PC-3 (cell line): ENCODE measurements at regions not wholly inside any gene's neighbourhood (a gene's known extent, or its start where the extent isn't known, plus 50 kb on each side); places are given as distances from the start of the nearest gene placed in this dataset.
"Not testable (repeated sequence)": the region's sequence is repeated elsewhere in the genome, so short reads cannot be mapped to it uniquely, and the experiment has no call there.

Source experiments
- ATAC-seq: fragments of 200-7000 bp; cut with Tn5 transposase; 2 replicates; pipeline ENCODE4 v1.9.1; 2020; ENCODE audit warnings: mild to moderate bottlenecking, moderate library complexity
- BruUV-seq: library from RNA; stranded (reverse); fragments of 400-500 nt; replicated peaks from 2 replicates; lab custom pipeline; 2021; lab: Mats Ljungman, UMichigan
- CTCF ChIA-PET: fragments of 300-600 bp; sonication (Branson Sonifier 250); formaldehyde crosslinking; loops from one replicate; lab custom pipeline; 2022; ENCODE audit warnings: antibody characterized with exemption; lab: Charles Lee
- POLR2A ChIA-PET: fragments of 300-600 bp; sonication (Branson Sonifier 250); formaldehyde crosslinking; loops from one replicate; lab custom pipeline; 2022; ENCODE audit warnings: antibody characterized with exemption; ENCODE audit not compliant: unreplicated experiment; lab: Charles Lee
- DNase-seq: peaks from one replicate; pipeline ENCODE4 v3.0.0-alpha.2; 2015
- H2AFZ ChIP-seq: fragments of 300-600 bp; sonication (generic); 2 replicates; pipeline ENCODE4 v1.6.0; 2016; ENCODE audit warnings: antibody characterized with exemption, low read length
- H3F3A ChIP-seq: fragments of 300-600 bp; sonication (generic); one replicate; pipeline ENCODE4 v1.6.0; 2017; ENCODE audit warnings: antibody characterized with exemption, low read length, control low read depth, mild to moderate bottlenecking; ENCODE audit not compliant: unreplicated experiment
- H3K27ac ChIP-seq: fragments of 300-600 bp; sonication (generic); 2 replicates; pipeline ENCODE4 v1.5.1; 2016; ENCODE audit warnings: mild to moderate bottlenecking, low read length
- H3K27me3 ChIP-seq: fragments of 300-600 bp; sonication (generic); 2 replicates; pipeline ENCODE4 v1.6.1; 2016; ENCODE audit warnings: low read length, mixed read lengths
- H3K36me3 ChIP-seq: fragments of 300-600 bp; sonication (generic); 2 replicates; pipeline ENCODE4 v1.6.1; 2016; ENCODE audit warnings: low read depth, mixed run types, low read length, mixed read lengths
- H3K4me1 ChIP-seq: fragments of 300-600 bp; sonication (generic); 2 replicates; pipeline ENCODE4 v1.5.1; 2016; ENCODE audit warnings: low read length; ENCODE audit not compliant: insufficient read depth
- H3K4me2 ChIP-seq: fragments of 300-600 bp; sonication (generic); 2 replicates; pipeline ENCODE4 v1.6.0; 2016; ENCODE audit warnings: low read length
- H3K4me3 ChIP-seq: fragments of 300-600 bp; sonication (generic); 2 replicates; pipeline ENCODE4 v1.5.1; 2016; ENCODE audit warnings: mild to moderate bottlenecking, low read length, mixed read lengths
- H3K79me2 ChIP-seq: fragments of 300-600 bp; sonication (generic); 2 replicates; pipeline ENCODE4 v1.6.1; 2017; ENCODE audit warnings: low read length, mixed read lengths
- H3K9ac ChIP-seq: fragments of 300-600 bp; sonication (generic); 2 replicates; pipeline ENCODE4 v1.6.0; 2016; ENCODE audit warnings: mild to moderate bottlenecking, low read length
- H3K9me2 ChIP-seq: fragments of 300-600 bp; sonication (generic); replicated peaks from 2 replicates; pipeline ENCODE4 v1.6.1; 2016; ENCODE audit warnings: mixed run types, low read length, mixed read lengths
- H3K9me3 ChIP-seq: fragments of 300-600 bp; sonication (generic); 2 replicates; pipeline ENCODE4 v1.6.1; 2016; ENCODE audit warnings: low read length, mixed read lengths
- H4K20me1 ChIP-seq: fragments of 300-600 bp; sonication (generic); 2 replicates; pipeline ENCODE4 v1.6.1; 2016; ENCODE audit warnings: low read length, mixed read lengths
- EZH2 ChIP-seq: fragments of 300-600 bp; sonication (generic); IDR thresholded peaks from one replicate; pipeline ENCODE4 v1.6.1; 2017; ENCODE audit warnings: antibody characterized with exemption, mild to moderate bottlenecking, low read length; ENCODE audit not compliant: unreplicated experiment
- EZH2phosphoT487 ChIP-seq: fragments of 300-600 bp; sonication (generic); IDR thresholded peaks from 2 replicates; pipeline ENCODE4 v1.6.1; 2018; ENCODE audit warnings: mild to moderate bottlenecking, antibody characterized with exemption, low read length, borderline replicate concordance
- intact Hi-C: fragments of 100-400 bp; cut with micrococcal nuclease; formaldehyde crosslinking; loops from 2 replicates; pipeline ENCODE4 v1.9.0; 2023
- TF ChIP-seq, protein P1 (sequence below): fragments of 300-600 bp; sonication (generic); conservative IDR thresholded peaks from 2 replicates; pipeline ENCODE4 v1.5.1; 2017; ENCODE audit warnings: antibody characterized with exemption, low read depth, mild to moderate bottlenecking, low read length

- BruUV-seq: no TSS peak
- H3K27ac ChIP-seq: no peak overlapping the region
- H3K9me3 ChIP-seq: no peaks in the 10 kb centered on the region
- H3K79me2 ChIP-seq: no peaks in the 10 kb centered on the region
- H3K27me3 ChIP-seq: no peaks in the 10 kb centered on the region
- no peak overlapping the region for H3K9ac ChIP-seq
- H2AFZ ChIP-seq: no peak overlapping the region
- H3K36me3 ChIP-seq: no peaks in the 10 kb centered on the region
- ATAC-seq (no peak), DNase-seq (no peak)
- no peaks in the 10 kb centered on the region for H3F3A ChIP-seq
- H4K20me1 ChIP-seq: no peaks in the 10 kb centered on the region
- H3K4me3 ChIP-seq: no peak overlapping the region
- intact Hi-C loops: no loop called here
- H3K4me1 ChIP-seq: no peaks in the 10 kb centered on the region
- CTCF ChIA-PET: no interaction called here
- POLR2A ChIA-PET: no interaction called here
- no peak overlapping the region for H3K4me2 ChIP-seq
- no peak for TF ChIP-seq EZH2
- TF ChIP-seq EZH2phosphoT487: no peak
- TF ChIP-seq, protein P1, sequence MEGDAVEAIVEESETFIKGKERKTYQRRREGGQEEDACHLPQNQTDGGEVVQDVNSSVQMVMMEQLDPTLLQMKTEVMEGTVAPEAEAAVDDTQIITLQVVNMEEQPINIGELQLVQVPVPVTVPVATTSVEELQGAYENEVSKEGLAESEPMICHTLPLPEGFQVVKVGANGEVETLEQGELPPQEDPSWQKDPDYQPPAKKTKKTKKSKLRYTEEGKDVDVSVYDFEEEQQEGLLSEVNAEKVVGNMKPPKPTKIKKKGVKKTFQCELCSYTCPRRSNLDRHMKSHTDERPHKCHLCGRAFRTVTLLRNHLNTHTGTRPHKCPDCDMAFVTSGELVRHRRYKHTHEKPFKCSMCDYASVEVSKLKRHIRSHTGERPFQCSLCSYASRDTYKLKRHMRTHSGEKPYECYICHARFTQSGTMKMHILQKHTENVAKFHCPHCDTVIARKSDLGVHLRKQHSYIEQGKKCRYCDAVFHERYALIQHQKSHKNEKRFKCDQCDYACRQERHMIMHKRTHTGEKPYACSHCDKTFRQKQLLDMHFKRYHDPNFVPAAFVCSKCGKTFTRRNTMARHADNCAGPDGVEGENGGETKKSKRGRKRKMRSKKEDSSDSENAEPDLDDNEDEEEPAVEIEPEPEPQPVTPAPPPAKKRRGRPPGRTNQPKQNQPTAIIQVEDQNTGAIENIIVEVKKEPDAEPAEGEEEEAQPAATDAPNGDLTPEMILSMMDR: no peak
- no peaks in the 10 kb centered on the region for H3K9me2 ChIP-seq
Measured at GRCh38 chr22:23394525-23395326, 185.4 kb downstream of the IGLL1 start.

- CTCF ChIA-PET: no interaction called here
- no peak overlapping the region for H3K9ac ChIP-seq
- H3K4me3 ChIP-seq: no peak overlapping the region
- POLR2A ChIA-PET: no interaction called here
- no peaks in the 10 kb centered on the region for H3K4me1 ChIP-seq
- BruUV-seq: no TSS peak
- H3K27ac ChIP-seq: no peak overlapping the region
- no peak for ATAC-seq
- no peaks in the 10 kb centered on the region for H3K9me3 ChIP-seq
- no peaks in the 10 kb centered on the region for H3F3A ChIP-seq
- intact Hi-C loops: no loop called here
- H3K4me2 ChIP-seq: no peak overlapping the region
- H3K9me2 ChIP-seq: no peaks in the 10 kb centered on the region
- no peaks in the 10 kb centered on the region for H4K20me1 ChIP-seq
- H3K36me3 ChIP-seq: no peaks in the 10 kb centered on the region
- no peaks in the 10 kb centered on the region for H3K27me3 ChIP-seq
- H2AFZ ChIP-seq: no peak overlapping the region
- H3K79me2 ChIP-seq: no peaks in the 10 kb centered on the region
- TF ChIP-seq EZH2 (no peak), EZH2phosphoT487 (no peak)
- TF ChIP-seq, protein P1: no peak
- no peak for DNase-seq
Measured at GRCh38 chr22:23393721-23394320, 186.3 kb downstream of the IGLL1 start.

- H3F3A ChIP-seq, CTCF ChIA-PET, H4K20me1 ChIP-seq, BruUV-seq, H3K4me2 ChIP-seq, intact Hi-C loops, H3K9ac ChIP-seq, H3K79me2 ChIP-seq, H3K36me3 ChIP-seq, H2AFZ ChIP-seq, H3K9me2 ChIP-seq, H3K4me3 ChIP-seq, H3K27ac ChIP-seq, H3K4me1 ChIP-seq, POLR2A ChIA-PET, H3K9me3 ChIP-seq, H3K27me3 ChIP-seq, DNase-seq, ATAC-seq: not testable (repeated sequence)
Measured at GRCh38 chr22:23393199-23393598, 186.9 kb downstream of the IGLL1 start.
